PC-9 (cell line): ENCODE measurements at regions not wholly inside any gene's neighbourhood (a gene's known extent, or its start where the extent isn't known, plus 50 kb on each side); places are given as distances from the start of the nearest gene placed in this dataset.

Experiments
- EZH2 ChIP-seq: fragments of 200-600 bp; sonication (generic); IDR thresholded peaks from 2 replicates; pipeline ENCODE4 v1.8.0; 2017; ENCODE audit warnings: antibody characterized with exemption, low read depth
- TF ChIP-seq, protein P1 (sequence below): fragments of 200-600 bp; sonication (generic); conservative IDR thresholded peaks from 2 replicates; pipeline ENCODE4 v1.6.1; 2017; ENCODE audit warnings: mixed run types, antibody characterized with exemption, mild to moderate bottlenecking, moderate library complexity

DNA sequence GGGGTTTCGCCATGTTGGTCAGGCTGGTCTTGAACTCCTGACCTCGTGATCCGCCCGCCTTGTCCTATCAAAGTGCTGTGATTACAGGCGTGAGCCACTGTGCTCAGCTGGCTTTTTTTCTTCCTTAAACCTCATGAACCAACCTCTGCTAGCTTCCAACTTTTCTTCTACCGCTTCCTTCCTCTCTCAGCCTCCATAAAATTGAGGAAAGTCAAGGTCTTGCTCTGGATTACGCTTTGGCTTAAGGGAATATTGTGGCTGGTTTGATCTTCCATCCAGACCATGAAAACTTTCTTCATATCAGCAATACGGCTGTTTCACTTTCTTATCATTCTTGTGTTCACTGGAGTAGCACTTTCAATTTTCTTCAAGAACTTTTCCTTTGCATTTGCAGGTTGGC is 57.5 kb upstream of the SDK2 start:
- TF ChIP-seq, protein P1, sequence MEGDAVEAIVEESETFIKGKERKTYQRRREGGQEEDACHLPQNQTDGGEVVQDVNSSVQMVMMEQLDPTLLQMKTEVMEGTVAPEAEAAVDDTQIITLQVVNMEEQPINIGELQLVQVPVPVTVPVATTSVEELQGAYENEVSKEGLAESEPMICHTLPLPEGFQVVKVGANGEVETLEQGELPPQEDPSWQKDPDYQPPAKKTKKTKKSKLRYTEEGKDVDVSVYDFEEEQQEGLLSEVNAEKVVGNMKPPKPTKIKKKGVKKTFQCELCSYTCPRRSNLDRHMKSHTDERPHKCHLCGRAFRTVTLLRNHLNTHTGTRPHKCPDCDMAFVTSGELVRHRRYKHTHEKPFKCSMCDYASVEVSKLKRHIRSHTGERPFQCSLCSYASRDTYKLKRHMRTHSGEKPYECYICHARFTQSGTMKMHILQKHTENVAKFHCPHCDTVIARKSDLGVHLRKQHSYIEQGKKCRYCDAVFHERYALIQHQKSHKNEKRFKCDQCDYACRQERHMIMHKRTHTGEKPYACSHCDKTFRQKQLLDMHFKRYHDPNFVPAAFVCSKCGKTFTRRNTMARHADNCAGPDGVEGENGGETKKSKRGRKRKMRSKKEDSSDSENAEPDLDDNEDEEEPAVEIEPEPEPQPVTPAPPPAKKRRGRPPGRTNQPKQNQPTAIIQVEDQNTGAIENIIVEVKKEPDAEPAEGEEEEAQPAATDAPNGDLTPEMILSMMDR: no peak
- TF ChIP-seq EZH2: no peak
